SK-N-SH treated with all-trans-retinoic acid at 6 μM for 48 hours (cell line): ENCODE measurements at regions not wholly inside any gene's neighbourhood (a gene's known extent, or its start where the extent isn't known, plus 50 kb on each side); places are given as distances from the start of the nearest gene placed in this dataset.

ENCODE experiments used
- OSR1 ChIP-seq: fragments of 250-450 bp; sonication (Bioruptor Pico); IDR thresholded peaks from 2 replicates; pipeline ENCODE4 v1.8.0; 2022; ENCODE audit warnings: moderate library complexity, mild to moderate bottlenecking, inconsistent platforms
- PPARA ChIP-seq: fragments of 250-450 bp; sonication (Bioruptor Pico); IDR thresholded peaks from 2 replicates; pipeline ENCODE4 v1.5.0; 2020; ENCODE audit warnings: mild to moderate bottlenecking, borderline replicate concordance
- RARB ChIP-seq: fragments of 250-450 bp; sonication (Bioruptor Pico); IDR thresholded peaks from 2 replicates; pipeline ENCODE4 v1.8.0; 2021; ENCODE audit warnings: mild to moderate bottlenecking, moderate library complexity
- ZFP30 ChIP-seq: fragments of 450-650 bp; formaldehyde crosslinking; IDR thresholded peaks from 2 replicates; pipeline ENCODE4 v1.5.0; 2022; ENCODE audit warnings: mild to moderate bottlenecking, moderate library complexity

GRCh38 chr15:70447928-70448698 is 315.2 kb downstream of the UACA start:
- TF ChIP-seq RARB (CRISPR knock-in tag) (no peak), ZFP30 (CRISPR knock-in tag) (no peak), PPARA (CRISPR knock-in tag) (no peak), OSR1 (CRISPR knock-in tag) (no peak)
